ENCODE measurements at regions not wholly inside any gene's neighbourhood (a gene's known extent, or its start where the extent isn't known, plus 50 kb on each side); places are given as distances from the start of the nearest gene placed in this dataset.

DNA sequence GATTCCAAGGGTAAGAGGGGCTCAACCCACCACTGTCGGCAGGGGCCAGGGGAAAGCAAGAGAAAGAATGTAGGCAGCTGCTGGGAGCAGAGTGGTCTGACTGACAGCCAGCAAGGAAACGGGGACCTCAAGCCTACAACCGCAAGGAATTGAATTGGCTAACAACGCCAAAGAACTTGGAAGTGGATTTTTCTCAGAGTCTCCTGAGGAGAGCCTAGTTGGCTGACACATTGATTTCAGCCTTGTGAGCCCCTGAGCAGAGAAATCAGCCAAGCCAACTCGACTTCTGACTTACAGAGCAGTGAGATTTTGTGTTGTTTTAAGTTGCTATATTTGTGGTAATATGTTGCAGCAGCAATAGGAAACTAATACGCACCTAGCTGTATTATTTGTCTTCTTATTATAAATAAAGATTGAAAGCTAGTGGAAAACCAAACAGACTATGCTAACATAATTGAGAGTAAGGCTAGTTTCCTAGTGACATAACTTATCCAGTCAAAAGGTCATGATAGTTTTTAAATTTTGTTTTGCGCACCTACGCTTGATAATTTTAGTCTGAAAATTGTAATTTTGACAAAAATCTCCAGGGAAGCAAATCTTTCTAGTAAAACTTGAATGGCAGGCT, 145.8 kb upstream of the HCCS start:
- TF ChIP-seq, protein P1, sequence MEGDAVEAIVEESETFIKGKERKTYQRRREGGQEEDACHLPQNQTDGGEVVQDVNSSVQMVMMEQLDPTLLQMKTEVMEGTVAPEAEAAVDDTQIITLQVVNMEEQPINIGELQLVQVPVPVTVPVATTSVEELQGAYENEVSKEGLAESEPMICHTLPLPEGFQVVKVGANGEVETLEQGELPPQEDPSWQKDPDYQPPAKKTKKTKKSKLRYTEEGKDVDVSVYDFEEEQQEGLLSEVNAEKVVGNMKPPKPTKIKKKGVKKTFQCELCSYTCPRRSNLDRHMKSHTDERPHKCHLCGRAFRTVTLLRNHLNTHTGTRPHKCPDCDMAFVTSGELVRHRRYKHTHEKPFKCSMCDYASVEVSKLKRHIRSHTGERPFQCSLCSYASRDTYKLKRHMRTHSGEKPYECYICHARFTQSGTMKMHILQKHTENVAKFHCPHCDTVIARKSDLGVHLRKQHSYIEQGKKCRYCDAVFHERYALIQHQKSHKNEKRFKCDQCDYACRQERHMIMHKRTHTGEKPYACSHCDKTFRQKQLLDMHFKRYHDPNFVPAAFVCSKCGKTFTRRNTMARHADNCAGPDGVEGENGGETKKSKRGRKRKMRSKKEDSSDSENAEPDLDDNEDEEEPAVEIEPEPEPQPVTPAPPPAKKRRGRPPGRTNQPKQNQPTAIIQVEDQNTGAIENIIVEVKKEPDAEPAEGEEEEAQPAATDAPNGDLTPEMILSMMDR (IDR thresholded peaks at IDR 0.05; ENCODE audit: borderline replicate concordance, extremely low read depth, low read length, poor library complexity, severe bottlenecking) = no peak
- TF ChIP-seq EZH2 (IDR thresholded peaks at IDR 0.05; ENCODE audit: borderline replicate concordance, low read depth, low read length, severe bottlenecking) = no peak

Measured in DND-41 (cell line).